OCI-LY3 (cell line): ENCODE measurements at regions not wholly inside any gene's neighbourhood (a gene's known extent, or its start where the extent isn't known, plus 50 kb on each side); places are given as distances from the start of the nearest gene placed in this dataset.

Experiments used
- H2AFZ ChIP-seq: fragments of 200-600, 300-600 bp; shearing (Covaris generic); 2 replicates; pipeline ENCODE4 v1.6.0; 2014; ENCODE audit warnings: antibody characterized with exemption, low read depth, low read length
- H3K27ac ChIP-seq: fragments of 200-600, 300-600 bp; sonication (generic); 2 replicates; pipeline ENCODE4 v1.5.1; 2014; ENCODE audit warnings: mild to moderate bottlenecking, low read length, moderate library complexity, mixed read lengths
- H3K27me3 ChIP-seq: fragments of 200-600, 300-600 bp; sonication (generic); 2 replicates; pipeline ENCODE4 v1.6.1; 2014; ENCODE audit warnings: low read depth, low read length, mixed read lengths
- H3K36me3 ChIP-seq: fragments of 200-600, 300-600 bp; sonication (generic); replicated peaks from 2 replicates; pipeline ENCODE3; 2014; ENCODE audit warnings: low read depth, low read length, mixed read lengths
- H3K4me1 ChIP-seq: fragments of 300-600, 200-600 bp; sonication (generic); 2 replicates; pipeline ENCODE4 v1.6.1; 2014; ENCODE audit warnings: low read length, mixed read lengths
- H3K4me2 ChIP-seq: fragments of 200-600, 300-600 bp; sonication (generic); 2 replicates; pipeline ENCODE4 v1.6.1; 2014; ENCODE audit warnings: low read length, mixed read lengths
- H3K4me3 ChIP-seq: fragments of 300-600, 200-600 bp; sonication (generic); 2 replicates; pipeline ENCODE4 v1.5.1; 2014; ENCODE audit warnings: antibody characterized with exemption, mild to moderate bottlenecking, low read length, moderate library complexity
- H3K79me2 ChIP-seq: fragments of 300-600, 200-600 bp; shearing (Covaris generic); 2 replicates; pipeline ENCODE4 v1.6.1; 2014; ENCODE audit warnings: mild to moderate bottlenecking, low read length, mixed read lengths
- H3K9ac ChIP-seq: fragments of 300-600, 200-600 bp; shearing (Covaris generic); 2 replicates; pipeline ENCODE4 v1.6.0; 2014; ENCODE audit warnings: mild to moderate bottlenecking, low read length, moderate library complexity
- H3K9me3 ChIP-seq: fragments of 200-600, 300-600 bp; shearing (Covaris generic); 2 replicates; pipeline ENCODE4 v1.6.1; 2014; ENCODE audit warnings: low read length, mixed read lengths; ENCODE audit not compliant: insufficient read depth
- H4K20me1 ChIP-seq: fragments of 200-600, 300-600 bp; sonication (generic); 2 replicates; pipeline ENCODE4 v1.6.1; 2016; ENCODE audit warnings: low read length, mixed read lengths; ENCODE audit not compliant: insufficient read depth
- CTCF ChIP-seq: fragments of 200-600, 300-600 bp; sonication (generic); IDR thresholded peaks from 2 replicates; pipeline ENCODE4 v1.5.1; 2014; ENCODE audit warnings: antibody characterized with exemption, low read length, low read depth
- EZH2phosphoT487 ChIP-seq: fragments of 200-600 bp; shearing (Covaris generic); IDR thresholded peaks from 2 replicates; pipeline ENCODE4 v1.6.1; 2018; ENCODE audit warnings: antibody characterized with exemption, mixed run types, low read depth

- Histone ChIP-seq H3K27ac (no peak overlapping the region), H3K4me1 (peaks cover 8% of the 10 kb centered on the region)
These were observed 263.9 kb downstream of the DIPK2A start for GRCh38 chr3:144235489-144235888.

GRCh38 chr3:144237351-144237750 is 265.7 kb downstream of the DIPK2A start:
- Histone ChIP-seq H3K36me3 (no peaks in the 10 kb centered on the region), H3K27ac (no peak overlapping the region), H3K27me3 (no peaks in the 10 kb centered on the region), H3K4me2 (no peak overlapping the region), H3K4me3 (no peak overlapping the region), H3K9me3 (no peaks in the 10 kb centered on the region), H3K79me2 (no peaks in the 10 kb centered on the region), H2AFZ (no peak overlapping the region), H4K20me1 (no peaks in the 10 kb centered on the region), H3K4me1 (peaks cover 8% of the 10 kb centered on the region), H3K9ac (no peak overlapping the region)
- TF ChIP-seq EZH2phosphoT487: no peak

More at GRCh38 chr3:144235489-144235888, 263.9 kb downstream of the DIPK2A start:
- Histone ChIP-seq H3K27me3 (no peaks in the 10 kb centered on the region), H3K4me3 (no peak overlapping the region), H3K36me3 (no peaks in the 10 kb centered on the region), H3K9me3 (no peaks in the 10 kb centered on the region), H4K20me1 (no peaks in the 10 kb centered on the region), H3K4me2 (no peak overlapping the region), H3K79me2 (no peaks in the 10 kb centered on the region), H3K9ac (no peak overlapping the region), H2AFZ (no peak overlapping the region)
- TF ChIP-seq CTCF (no peak), EZH2phosphoT487 (no peak)

- Histone ChIP-seq H3K27ac (no peak overlapping the region), H3K79me2 (no peaks in the 10 kb centered on the region), H3K4me1 (peaks cover 8% of the 10 kb centered on the region), H2AFZ (no peak overlapping the region), H3K9me3 (no peaks in the 10 kb centered on the region), H3K4me3 (no peak overlapping the region), H3K4me2 (no peak overlapping the region), H3K9ac (no peak overlapping the region), H3K27me3 (no peaks in the 10 kb centered on the region), H3K36me3 (no peaks in the 10 kb centered on the region), H4K20me1 (no peaks in the 10 kb centered on the region)
- TF ChIP-seq CTCF (no peak), EZH2phosphoT487 (no peak)
These were observed 269.8 kb downstream of the DIPK2A start for GRCh38 chr3:144241404-144241803.

- Histone ChIP-seq H3K9ac (no peak overlapping the region), H3K36me3 (no peaks in the 10 kb centered on the region), H3K27ac (no peak overlapping the region), H3K4me3 (no peak overlapping the region), H3K4me1 (peaks cover 8% of the 10 kb centered on the region), H3K27me3 (no peaks in the 10 kb centered on the region), H3K9me3 (no peaks in the 10 kb centered on the region), H2AFZ (no peak overlapping the region), H4K20me1 (no peaks in the 10 kb centered on the region), H3K79me2 (no peaks in the 10 kb centered on the region), H3K4me2 (no peak overlapping the region)
- TF ChIP-seq EZH2phosphoT487 (no peak), CTCF (no peak)
These were observed 271.1 kb downstream of the DIPK2A start for GRCh38 chr3:144242747-144243146.

- no peaks in the 10 kb centered on the region for H3K36me3 ChIP-seq
- H3K27me3 ChIP-seq: no peaks in the 10 kb centered on the region
- no peaks in the 10 kb centered on the region for H4K20me1 ChIP-seq
- H3K79me2 ChIP-seq: no peaks in the 10 kb centered on the region
- H3K9ac ChIP-seq: no peak overlapping the region
- no peaks in the 10 kb centered on the region for H3K9me3 ChIP-seq
- H3K27ac ChIP-seq: no peak overlapping the region
- 0 out of 2 replicates have a peak, but pooled peaks have one; percentile 10 for TF ChIP-seq CTCF
- TF ChIP-seq EZH2phosphoT487: no peak
- peaks cover 3% of the 10 kb centered on the region for H3K4me1 ChIP-seq
- no peak overlapping the region for H3K4me2 ChIP-seq
- no peak overlapping the region for H2AFZ ChIP-seq
- H3K4me3 ChIP-seq: no peak overlapping the region
These were observed 273.0 kb downstream of the DIPK2A start for GRCh38 chr3:144244662-144245061.
